K562 (cell line): ENCODE measurements at regions not wholly inside any gene's neighbourhood (a gene's known extent, or its start where the extent isn't known, plus 50 kb on each side); places are given as distances from the start of the nearest gene placed in this dataset.

Source experiments
- ATAC-seq: fragments of 200-7000 bp; cut with Tn5 transposase; 3 replicates; pipeline ENCODE4 v1.9.1; 2020; ENCODE audit warnings: moderate library complexity
- BruUV-seq: library from RNA; stranded (reverse); fragments of 400-500 nt; replicated peaks from 2 replicates; lab custom pipeline; 2021; lab: Mats Ljungman, UMichigan
- CTCF ChIA-PET: fragments of 300-600 bp; formaldehyde crosslinking; extraction: SDS; loops from one replicate; lab custom pipeline; 2021; ENCODE audit warnings: low intra/inter-chr PET ratio; lab: Yijun Ruan, JAX
- POLR2A ChIA-PET: fragments of 300-600, 350-650 bp; sonication (Branson Sonifier 250); formaldehyde crosslinking; extraction: SDS; loops from one replicate; lab custom pipeline; 2021; ENCODE audit warnings: antibody characterized with exemption, inconsistent platforms; lab: Yijun Ruan, JAX
- DNase-seq, 4 experiments: peaks; one replicate each; pipeline versions ENCODE4 v3.0.0 to v3.0.0-alpha.2; 2011 to 2018; ENCODE audit warnings: low spot score in 3 of 4, mixed read lengths in 3 of 4; ENCODE audit errors: extremely low read depth in 1 of 4
- FAIRE-seq: peaks from 2 replicates; lab custom pipeline; 2011; peaks lifted over from hg19 to GRCh38; lab: Jason Lieb, UNC
- H2AFZ ChIP-seq: 2 replicates; pipeline ENCODE4 v1.6.0; 2011; ENCODE audit warnings: low read depth, low read length, control low read depth, inconsistent platforms
- H3K27ac ChIP-seq: fragments of 200-600 bp; 3 replicates; pipeline ENCODE4 v1.8.0; 2011; ENCODE audit warnings: low read depth, mild to moderate bottlenecking, control low read depth, inconsistent platforms, low read length, moderate library complexity, mixed read lengths; ENCODE audit errors: extremely low read depth
- H3K27me3 ChIP-seq, 2 experiments: fragments of 300-600 bp in 1 of 2; 2 replicates in 1 of 2; 3 replicates in 1 of 2; pipeline versions ENCODE4 v1.6.0 to v1.8.0; 2011; ENCODE audit warnings: inconsistent platforms in 2 of 2, low read length in 2 of 2, mild to moderate bottlenecking in 1 of 2, mixed read lengths in 1 of 2, moderate library complexity in 1 of 2; ENCODE audit not compliant: control insufficient read depth in 2 of 2, insufficient read depth in 2 of 2
- H3K36me3 ChIP-seq: fragments of 300-600 bp; 3 replicates; pipeline ENCODE4 v1.8.0; 2011; ENCODE audit warnings: mild to moderate bottlenecking, low read length, inconsistent platforms; ENCODE audit not compliant: control insufficient read depth, insufficient read depth
- H3K4me1 ChIP-seq, 2 experiments: fragments of 200-600 bp in 1 of 2; replicated peaks in 1 of 2; 2 replicates in 1 of 2; 3 replicates in 1 of 2; pipeline versions ENCODE4 v1.5.1 to v1.8.0; 2011; ENCODE audit warnings: inconsistent platforms in 2 of 2, low read length in 2 of 2, mild to moderate bottlenecking in 1 of 2, mixed read lengths in 1 of 2, moderate library complexity in 1 of 2; ENCODE audit not compliant: control insufficient read depth in 2 of 2, insufficient read depth in 2 of 2
- H3K4me2 ChIP-seq: 2 replicates; pipeline ENCODE4 v1.6.1; 2011; ENCODE audit warnings: low read length, control low read depth, inconsistent platforms, mixed read lengths; ENCODE audit not compliant: insufficient read depth
- H3K4me3 ChIP-seq: fragments of 200-600 bp; sonication (generic), shearing (Covaris generic); 2 replicates; pipeline ENCODE4 v1.5.1; 2016; ENCODE audit warnings: control low read depth, inconsistent platforms
- H3K79me2 ChIP-seq: fragments of 200-600 bp; 3 replicates; pipeline ENCODE4 v1.8.0; 2011; ENCODE audit warnings: low read length, inconsistent platforms; ENCODE audit not compliant: control insufficient read depth, insufficient read depth
- H3K9ac ChIP-seq, 2 experiments: 2 replicates each; pipeline versions ENCODE4 v1.6.0 to v1.6.1; 2011; ENCODE audit warnings: low read depth in 2 of 2, low read length in 2 of 2, control low read depth in 1 of 2, inconsistent platforms in 1 of 2, mild to moderate bottlenecking in 1 of 2, mixed read lengths in 1 of 2; ENCODE audit not compliant: insufficient read depth in 1 of 2
- H3K9me1 ChIP-seq: one replicate; pipeline ENCODE4 v1.6.0; 2011; ENCODE audit warnings: inconsistent platforms, mild to moderate bottlenecking, low read length, moderate library complexity; ENCODE audit not compliant: control insufficient read depth, insufficient read depth
- H3K9me3 ChIP-seq: replicated peaks from 2 replicates; pipeline ENCODE4 v1.5.1; 2011; ENCODE audit warnings: low read depth, low read length, inconsistent platforms; ENCODE audit not compliant: control insufficient read depth, insufficient read depth
- H4K20me1 ChIP-seq: replicated peaks from 2 replicates; pipeline ENCODE4 v1.6.1; 2011; ENCODE audit warnings: low read length, inconsistent platforms, mixed read lengths; ENCODE audit not compliant: control insufficient read depth, insufficient read depth
- JUND ChIP-seq, 2 experiments: IDR thresholded peaks; 2 replicates in 1 of 2; 3 replicates in 1 of 2; pipeline ENCODE4 v1.6.1; 2011; ENCODE audit warnings: borderline replicate concordance in 2 of 2, low read depth in 2 of 2, low read length in 2 of 2, improper control_type of control experiment in 1 of 2, missing biosample characterization in 1 of 2, missing genetic modification characterization in 1 of 2, missing genetic modification reagents in 1 of 2
- KLF10 ChIP-seq: fragments of 250-450 bp; sonication (Bioruptor Pico); IDR thresholded peaks from 2 replicates; pipeline ENCODE4 v1.6.1; 2021; ENCODE audit warnings: matching md5 sums
- MED1 ChIP-seq: sonication (generic); formaldehyde crosslinking; IDR thresholded peaks from 2 replicates; pipeline ENCODE4 v1.8.1; 2023; ENCODE audit warnings: missing genetic modification reagents, borderline replicate concordance
- MTA1 ChIP-seq: fragments of 450-650 bp; IDR thresholded peaks from 2 replicates; pipeline ENCODE4 v1.6.1; 2017; ENCODE audit warnings: borderline replicate concordance
- NR2C2 ChIP-seq, 2 experiments: fragments of 200-800 bp in 1 of 2; sonication (Bioruptor generic) in 1 of 2; sonication (generic) in 1 of 2; formaldehyde crosslinking in 1 of 2; IDR thresholded peaks; 2 replicates each; pipeline versions ENCODE4 v1.6.1 to v1.8.0; 2016 to 2022; ENCODE audit warnings: mild to moderate bottlenecking in 1 of 2, missing compliant biosample characterization in 1 of 2, missing genetic modification characterization in 1 of 2, missing genetic modification reagents in 1 of 2
- PML ChIP-seq: IDR thresholded peaks from 2 replicates; pipeline ENCODE4 v1.6.1; 2012; ENCODE audit warnings: low read length, inconsistent platforms
- RHOXF2B ChIP-seq: fragments of 250-450 bp; sonication (Bioruptor Pico); conservative IDR thresholded peaks from 2 replicates; pipeline ENCODE4 v1.5.1; 2021
- RNF219 ChIP-seq: fragments of 250-450 bp; sonication (Bioruptor Pico); IDR thresholded peaks from 2 replicates; pipeline ENCODE4 v1.5.0; 2022; ENCODE audit warnings: mild to moderate bottlenecking
- ZNF121 ChIP-seq: sonication (generic); formaldehyde crosslinking; conservative IDR thresholded peaks from 2 replicates; pipeline ENCODE4 v1.8.0; 2022; ENCODE audit warnings: missing genetic modification reagents
- ZNF445 ChIP-seq: fragments of 250-450 bp; sonication (Bioruptor Pico); IDR thresholded peaks from 2 replicates; pipeline ENCODE4 v1.4.0; 2020; ENCODE audit warnings: low read depth, mild to moderate bottlenecking, moderate library complexity
- WGBS: fragments of 100-300 bp; shearing (Covaris generic); methylation state at CpG from one replicate; pipeline ENCODE4 v1.1.6; 2016; ENCODE audit warnings: low coverage, mixed read lengths; ENCODE audit not compliant: insufficient coverage; ENCODE audit errors: missing lambda C conversion rate; 5-methylcytosine and 5-hydroxymethylcytosine counted together
- in situ Hi-C: fragments of 300-500 bp; cut with MboI; formaldehyde crosslinking; loops from 4 replicates; pipeline ENCODE4 v1.15.0; 2018; ENCODE audit warnings: inconsistent platforms, mixed read lengths
- intact Hi-C: fragments of 100-400 bp; cut with micrococcal nuclease; formaldehyde crosslinking; loops from 2 replicates; pipeline ENCODE4 v1.14.2; 2022

- H3K9me1 ChIP-seq, result no peaks in the 10 kb centered on the region
- ChIA-PET POLR2A (no interaction called here), CTCF (no interaction called here)
- no peak for TF ChIP-seq NR2C2 (CRISPR knock-in tag; IDR thresholded peaks at IDR 0.05)
- no peak for TF ChIP-seq NR2C2 (tag; IDR thresholded peaks at IDR 0.05)
- TF ChIP-seq MED1 (CRISPR knock-in tag), result no peak
- no peak for TF ChIP-seq MTA1
- TF ChIP-seq KLF10 (CRISPR knock-in tag), result no peak
- 0% methylated on average over 7 of the region's 10 CpGs for WGBS
- DNase-seq (no peak), ATAC-seq (no peak), FAIRE-seq (no peak)
- no TSS peak for BruUV-seq
- no peak overlapping the region for H3K4me3 ChIP-seq
- H3K36me3 ChIP-seq, result no peaks in the 10 kb centered on the region
- no peaks in the 10 kb centered on the region for H4K20me1 ChIP-seq
- H3K27ac ChIP-seq, result no peak overlapping the region
- H3K27me3 ChIP-seq, result no peaks in the 10 kb centered on the region; a peak in 1 of 5 replicates
- no peaks in the 10 kb centered on the region for H3K79me2 ChIP-seq
- no peaks in the 10 kb centered on the region for H3K9me3 ChIP-seq
- intact Hi-C loops, result no loop called here
- H3K9ac ChIP-seq, result no peak overlapping the region
- no peak overlapping the region for H3K4me2 ChIP-seq
- no peaks in the 10 kb centered on the region for H3K4me1 ChIP-seq
- no peak overlapping the region for H2AFZ ChIP-seq
- in situ Hi-C loops, result no loop called here
Observed at GRCh38 chr10:130399425-130399950, 263.3 kb downstream of the GLRX3 start.

- Histone ChIP-seq H3K4me1 (no peaks in the 10 kb centered on the region), H3K4me3 (no peak overlapping the region), H3K9ac (no peak overlapping the region), H3K4me2 (no peak overlapping the region), H2AFZ (no peak overlapping the region), H3K27me3 (no peaks in the 10 kb centered on the region; a peak in 1 of 5 replicates), H4K20me1 (no peaks in the 10 kb centered on the region), H3K79me2 (no peaks in the 10 kb centered on the region), H3K9me1 (no peaks in the 10 kb centered on the region), H3K27ac (no peak overlapping the region), H3K36me3 (no peaks in the 10 kb centered on the region), H3K9me3 (no peaks in the 10 kb centered on the region)
- no TSS peak for BruUV-seq
- DNase-seq, result no peak
- CTCF ChIA-PET, result no interaction called here
- FAIRE-seq, result no peak
- POLR2A ChIA-PET, result no interaction called here
- ATAC-seq, result no peak
- intact Hi-C loops (no loop called here), in situ Hi-C loops (no loop called here)
- 0% methylated on average over 4 of the region's 5 CpGs for WGBS
- TF ChIP-seq JUND (IDR thresholded peaks at IDR 0.05; ENCODE audit: borderline replicate concordance, low read depth, low read length), result no peak
- no peak for TF ChIP-seq JUND (tag; IDR thresholded peaks at IDR 0.05; ENCODE audit: borderline replicate concordance, low read depth, low read length)
- TF ChIP-seq RNF219 (CRISPR knock-in tag), result no peak
- TF ChIP-seq ZNF445 (CRISPR knock-in tag), result no peak
- TF ChIP-seq ZNF121 (CRISPR knock-in tag), result no peak
- no peak for TF ChIP-seq RHOXF2B (CRISPR knock-in tag)
- no peak for TF ChIP-seq PML
Observed at GRCh38 chr10:130400890-130401289, 264.7 kb downstream of the GLRX3 start.
